GM13976 (cell line): ENCODE measurements at regions not wholly inside any gene's neighbourhood (a gene's known extent, or its start where the extent isn't known, plus 50 kb on each side); places are given as distances from the start of the nearest gene placed in this dataset.

ENCODE experiments used
- DNase-seq: peaks from one replicate; pipeline ENCODE4 v3.0.0; 2012; ENCODE audit warnings: low spot score
- CTCF ChIP-seq: IDR thresholded peaks from 2 replicates; pipeline ENCODE4 v1.5.1; 2012; ENCODE audit warnings: borderline replicate concordance, mild to moderate bottlenecking; ENCODE audit not compliant: insufficient read depth; ENCODE audit errors: extremely low read depth, missing control alignments, control extremely low read depth
- in situ Hi-C: fragments of 300-500 bp; cut with MboI; formaldehyde crosslinking; loops from one replicate; pipeline ENCODE4 v1.12.0; 2022; ENCODE audit warnings: low sequenced_read_pairs, mixed read lengths, inconsistent platforms; ENCODE audit not compliant: unreplicated experiment

- in situ Hi-C loops: no loop called here
- no peak for DNase-seq
- TF ChIP-seq CTCF: no peak
These were observed 377.8 kb upstream of the SMIM21 start for GRCh38 chr18:75805265-75805664.

- in situ Hi-C loops: no loop called here
- DNase-seq: no peak
- no peak for TF ChIP-seq CTCF
These were observed 375.2 kb upstream of the SMIM21 start for GRCh38 chr18:75802681-75803080.

GRCh38 chr18:75801178-75801577 is 373.7 kb upstream of the SMIM21 start:
- in situ Hi-C loops: no loop called here
- no peak for TF ChIP-seq CTCF
- DNase-seq: no peak

- in situ Hi-C loops: no loop called here
- no peak for TF ChIP-seq CTCF
- no peak for DNase-seq
These were observed 372.8 kb upstream of the SMIM21 start for GRCh38 chr18:75800331-75800648.

- in situ Hi-C loops: no loop called here
- no peak for DNase-seq
- TF ChIP-seq CTCF: no peak
These were observed 372.2 kb upstream of the SMIM21 start for GRCh38 chr18:75799449-75800330.

GRCh38 chr18:75797046-75797445 is 369.5 kb upstream of the SMIM21 start:
- no peak for TF ChIP-seq CTCF
- in situ Hi-C loops: no loop called here
- DNase-seq: no peak

GRCh38 chr18:75790796-75791195 is 363.3 kb upstream of the SMIM21 start:
- no peak for DNase-seq
- TF ChIP-seq CTCF: no peak
- in situ Hi-C loops: no loop called here
